ENCODE measurements at regions not wholly inside any gene's neighbourhood (a gene's known extent, or its start where the extent isn't known, plus 50 kb on each side); places are given as distances from the start of the nearest gene placed in this dataset.

DNA sequence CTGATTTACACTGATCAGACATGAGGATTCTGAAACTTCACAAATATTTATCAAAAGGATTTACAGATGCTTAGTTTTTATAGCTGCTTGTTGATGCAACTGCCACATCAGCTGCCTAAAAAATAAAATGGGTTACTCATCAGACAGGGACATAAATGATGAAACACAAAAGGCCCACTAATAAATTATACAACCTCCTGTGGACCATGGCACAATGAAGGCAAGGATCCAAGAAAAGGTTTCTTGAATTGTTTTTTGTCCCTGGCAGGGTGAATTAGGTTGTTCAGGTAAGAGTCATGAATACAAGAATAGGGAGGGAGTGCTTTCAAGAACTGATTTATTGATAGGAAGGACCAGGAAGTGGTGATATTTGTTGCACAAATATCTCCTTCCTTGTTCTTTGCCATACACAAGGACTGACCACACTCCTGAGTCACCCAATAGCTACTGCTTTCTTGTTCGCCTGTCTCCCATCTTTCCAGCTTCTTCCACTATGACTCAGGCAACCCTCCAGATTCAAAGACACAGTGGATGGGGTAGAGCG, 234.5 kb downstream of the AHR start:
- CTCF ChIA-PET (ENCODE audit: low intra/inter-chr PET ratio, low total read pairs), result no interaction called here

More for the DNA sequence above, 234.5 kb downstream of the AHR start:
- WGBS (ENCODE audit: low lambda C conversion rate), result 6% methylated on average over 2 of the region's 2 CpGs
- DNase-seq (ENCODE audit: low spot score) (no peak), ATAC-seq (no peak), FAIRE-seq (no peak)
- POLR2A ChIA-PET, result no interaction called here
- peaks cover 8% of the 10 kb centered on the region; the same call in 1 of the 2 replicates for H3K4me1 ChIP-seq (ENCODE audit: insufficient read depth, low read length)
- H3K79me2 ChIP-seq (ENCODE audit: insufficient read depth, low read length), result no peaks in the 10 kb centered on the region
- intact Hi-C loops (cut with micrococcal nuclease; ENCODE audit: unreplicated experiment), result loop anchor here (5.0 to 10.0 kb wide), 4 partner anchors 228 to 606 kb away; no protein-coding TSS in a partner anchor
- no TSS peak for BruUV-seq (replicated peaks)
- no peak for TF ChIP-seq MED1 (CRISPR knock-in tag; IDR thresholded peaks at IDR 0.05)
- TF ChIP-seq, protein P1, sequence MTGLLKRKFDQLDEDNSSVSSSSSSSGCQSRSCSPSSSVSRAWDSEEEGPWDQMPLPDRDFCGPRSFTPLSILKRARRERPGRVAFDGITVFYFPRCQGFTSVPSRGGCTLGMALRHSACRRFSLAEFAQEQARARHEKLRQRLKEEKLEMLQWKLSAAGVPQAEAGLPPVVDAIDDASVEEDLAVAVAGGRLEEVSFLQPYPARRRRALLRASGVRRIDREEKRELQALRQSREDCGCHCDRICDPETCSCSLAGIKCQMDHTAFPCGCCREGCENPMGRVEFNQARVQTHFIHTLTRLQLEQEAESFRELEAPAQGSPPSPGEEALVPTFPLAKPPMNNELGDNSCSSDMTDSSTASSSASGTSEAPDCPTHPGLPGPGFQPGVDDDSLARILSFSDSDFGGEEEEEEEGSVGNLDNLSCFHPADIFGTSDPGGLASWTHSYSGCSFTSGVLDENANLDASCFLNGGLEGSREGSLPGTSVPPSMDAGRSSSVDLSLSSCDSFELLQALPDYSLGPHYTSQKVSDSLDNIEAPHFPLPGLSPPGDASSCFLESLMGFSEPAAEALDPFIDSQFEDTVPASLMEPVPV (CRISPR knock-in tag; IDR thresholded peaks at IDR 0.05), result no peak
- TF ChIP-seq, protein P2, sequence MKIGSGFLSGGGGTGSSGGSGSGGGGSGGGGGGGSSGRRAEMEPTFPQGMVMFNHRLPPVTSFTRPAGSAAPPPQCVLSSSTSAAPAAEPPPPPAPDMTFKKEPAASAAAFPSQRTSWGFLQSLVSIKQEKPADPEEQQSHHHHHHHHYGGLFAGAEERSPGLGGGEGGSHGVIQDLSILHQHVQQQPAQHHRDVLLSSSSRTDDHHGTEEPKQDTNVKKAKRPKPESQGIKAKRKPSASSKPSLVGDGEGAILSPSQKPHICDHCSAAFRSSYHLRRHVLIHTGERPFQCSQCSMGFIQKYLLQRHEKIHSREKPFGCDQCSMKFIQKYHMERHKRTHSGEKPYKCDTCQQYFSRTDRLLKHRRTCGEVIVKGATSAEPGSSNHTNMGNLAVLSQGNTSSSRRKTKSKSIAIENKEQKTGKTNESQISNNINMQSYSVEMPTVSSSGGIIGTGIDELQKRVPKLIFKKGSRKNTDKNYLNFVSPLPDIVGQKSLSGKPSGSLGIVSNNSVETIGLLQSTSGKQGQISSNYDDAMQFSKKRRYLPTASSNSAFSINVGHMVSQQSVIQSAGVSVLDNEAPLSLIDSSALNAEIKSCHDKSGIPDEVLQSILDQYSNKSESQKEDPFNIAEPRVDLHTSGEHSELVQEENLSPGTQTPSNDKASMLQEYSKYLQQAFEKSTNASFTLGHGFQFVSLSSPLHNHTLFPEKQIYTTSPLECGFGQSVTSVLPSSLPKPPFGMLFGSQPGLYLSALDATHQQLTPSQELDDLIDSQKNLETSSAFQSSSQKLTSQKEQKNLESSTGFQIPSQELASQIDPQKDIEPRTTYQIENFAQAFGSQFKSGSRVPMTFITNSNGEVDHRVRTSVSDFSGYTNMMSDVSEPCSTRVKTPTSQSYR (CRISPR knock-in tag; IDR thresholded peaks at IDR 0.05; ENCODE audit: borderline replicate concordance), result no peak
- no peak for TF ChIP-seq MTA1 (CRISPR knock-in tag; IDR thresholded peaks at IDR 0.05; ENCODE audit: borderline replicate concordance)
- no peak for TF ChIP-seq ZBTB7B (CRISPR knock-in tag; IDR thresholded peaks at IDR 0.05)
- no peak for TF ChIP-seq EZH2 (conservative IDR thresholded peaks at IDR 0.05; ENCODE audit: low read depth, low read length)
- no peak for TF ChIP-seq RNF2 (conservative IDR thresholded peaks at IDR 0.05; ENCODE audit: low read depth)
- TF ChIP-seq, protein P3, sequence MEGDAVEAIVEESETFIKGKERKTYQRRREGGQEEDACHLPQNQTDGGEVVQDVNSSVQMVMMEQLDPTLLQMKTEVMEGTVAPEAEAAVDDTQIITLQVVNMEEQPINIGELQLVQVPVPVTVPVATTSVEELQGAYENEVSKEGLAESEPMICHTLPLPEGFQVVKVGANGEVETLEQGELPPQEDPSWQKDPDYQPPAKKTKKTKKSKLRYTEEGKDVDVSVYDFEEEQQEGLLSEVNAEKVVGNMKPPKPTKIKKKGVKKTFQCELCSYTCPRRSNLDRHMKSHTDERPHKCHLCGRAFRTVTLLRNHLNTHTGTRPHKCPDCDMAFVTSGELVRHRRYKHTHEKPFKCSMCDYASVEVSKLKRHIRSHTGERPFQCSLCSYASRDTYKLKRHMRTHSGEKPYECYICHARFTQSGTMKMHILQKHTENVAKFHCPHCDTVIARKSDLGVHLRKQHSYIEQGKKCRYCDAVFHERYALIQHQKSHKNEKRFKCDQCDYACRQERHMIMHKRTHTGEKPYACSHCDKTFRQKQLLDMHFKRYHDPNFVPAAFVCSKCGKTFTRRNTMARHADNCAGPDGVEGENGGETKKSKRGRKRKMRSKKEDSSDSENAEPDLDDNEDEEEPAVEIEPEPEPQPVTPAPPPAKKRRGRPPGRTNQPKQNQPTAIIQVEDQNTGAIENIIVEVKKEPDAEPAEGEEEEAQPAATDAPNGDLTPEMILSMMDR (CRISPR knock-in tag; IDR thresholded peaks at IDR 0.05), result no peak
- H3K9me3 ChIP-seq (ENCODE audit: low read length), result no peaks in the 10 kb centered on the region
- in situ Hi-C loops (cut with HindIII; ENCODE audit: extremely low pct_ligation_motif_present, low pct_unique_long_range_greater_than_20kb), result loop anchor here (25.0 kb wide), 1 partner anchor 596 kb away; no protein-coding TSS in a partner anchor
- H3K27ac ChIP-seq (ENCODE audit: extremely low read length, insufficient read depth, low read length), result no peak overlapping the region
- H3K4me3 ChIP-seq (replicated peaks in 1 of 3; ENCODE audit: insufficient read depth in 1 of 3, low read depth in 2 of 3, low read length in 3 of 3), result no peak overlapping the region
- H3K36me3 ChIP-seq (replicated peaks in 1 of 2; ENCODE audit: control insufficient read depth in 1 of 2, insufficient read depth in 2 of 2, low read length in 2 of 2), result no peaks in the 10 kb centered on the region
- H3K27me3 ChIP-seq (ENCODE audit: control insufficient read depth in 1 of 2, insufficient read depth in 2 of 2, low read length in 2 of 2), result no peaks in the 10 kb centered on the region; a peak in 1 of 5 replicates
- no peak overlapping the region for H3K4me2 ChIP-seq (ENCODE audit: low read depth, low read length)
- no peaks in the 10 kb centered on the region for H4K20me1 ChIP-seq (ENCODE audit: insufficient read depth, low read length)
- no peak overlapping the region for H2AFZ ChIP-seq (ENCODE audit: low read length)
- no peak overlapping the region for H3K9ac ChIP-seq (ENCODE audit: insufficient read depth, low read depth, low read length)

Data from HepG2 (cell line).